CD14-positive monocyte (primary cell): ENCODE measurements at regions not wholly inside any gene's neighbourhood (a gene's known extent, or its start where the extent isn't known, plus 50 kb on each side); places are given as distances from the start of the nearest gene placed in this dataset.

Experiments
- DNase-seq, 3 donors: peaks; one replicate each; pipeline ENCODE4 v3.0.0-alpha.2; 2011 to 2022
- H2AFZ ChIP-seq: 2 replicates; pipeline ENCODE4 v1.6.0; 2012; ENCODE audit warnings: mild to moderate bottlenecking, low read depth, low read length, inconsistent platforms; ENCODE audit not compliant: insufficient read depth, poor library complexity, severe bottlenecking
- H3K27ac ChIP-seq, 2 donors: 1 replicate in 1 of 2; 2 replicates in 1 of 2; pipeline ENCODE4 v1.5.1; 2012 to 2013; ENCODE audit warnings: low read length in 2 of 2, control low read depth in 1 of 2, inconsistent platforms in 1 of 2, low read depth in 1 of 2, mild to moderate bottlenecking in 1 of 2
- H3K27me3 ChIP-seq, 2 donors: one replicate each; pipeline versions ENCODE4 v1.6.0 to v1.6.1; 2011 to 2013; ENCODE audit warnings: low read length in 2 of 2; ENCODE audit not compliant: control insufficient read depth in 2 of 2, insufficient read depth in 2 of 2
- H3K36me3 ChIP-seq, 2 donors: replicated peaks in 1 of 2; 1 replicate in 1 of 2; 2 replicates in 1 of 2; pipeline versions ENCODE4 v1.5.1 to v1.6.1; 2012 to 2013; ENCODE audit warnings: low read length in 2 of 2, control low read depth in 1 of 2, inconsistent platforms in 1 of 2, mild to moderate bottlenecking in 1 of 2; ENCODE audit not compliant: insufficient read depth in 2 of 2, control insufficient read depth in 1 of 2
- H3K4me1 ChIP-seq, 2 donors: 1 replicate in 1 of 2; 2 replicates in 1 of 2; pipeline versions ENCODE4 v1.5.1 to v1.6.1; 2012 to 2013; ENCODE audit warnings: low read length in 2 of 2, control low read depth in 1 of 2, inconsistent platforms in 1 of 2, mild to moderate bottlenecking in 1 of 2, moderate library complexity in 1 of 2; ENCODE audit not compliant: insufficient read depth in 2 of 2, control insufficient read depth in 1 of 2
- H3K4me2 ChIP-seq: replicated peaks from 2 replicates; pipeline ENCODE3; 2012; ENCODE audit warnings: low read length, moderate library complexity, mild to moderate bottlenecking; ENCODE audit not compliant: poor library complexity, severe bottlenecking; ENCODE audit errors: extremely low read depth
- H3K4me3 ChIP-seq, 3 experiments: fragments of 200-600 bp in 1 of 3; sonication (generic) in 1 of 3; replicated peaks in 1 of 3; 1 replicate in 2 of 3; 2 replicates in 1 of 3; pipeline ENCODE4 v1.5.1; 2011 to 2013; ENCODE audit warnings: low read length in 3 of 3, mild to moderate bottlenecking in 3 of 3, control low read depth in 2 of 3, low read depth in 2 of 3, inconsistent platforms in 1 of 3, moderate library complexity in 1 of 3
- H3K79me2 ChIP-seq: 2 replicates; pipeline ENCODE4 v1.6.0; 2012; ENCODE audit warnings: mild to moderate bottlenecking, control low read depth, inconsistent platforms, low read length, moderate library complexity; ENCODE audit not compliant: insufficient read depth
- H3K9ac ChIP-seq: 2 replicates; pipeline ENCODE4 v1.6.0; 2017; ENCODE audit warnings: low read length, mild to moderate bottlenecking; ENCODE audit not compliant: insufficient read depth, poor library complexity, severe bottlenecking
- H3K9me3 ChIP-seq, 2 donors: replicated peaks in 1 of 2; 1 replicate in 1 of 2; 2 replicates in 1 of 2; pipeline versions ENCODE4 v1.5.1 to v1.6.1; 2012 to 2013; ENCODE audit warnings: low read length in 2 of 2, control low read depth in 1 of 2; ENCODE audit not compliant: control insufficient read depth in 1 of 2, insufficient read depth in 1 of 2
- H4K20me1 ChIP-seq: 2 replicates; pipeline ENCODE4 v1.6.0; 2012; ENCODE audit warnings: mild to moderate bottlenecking, low read length, control low read depth, moderate library complexity; ENCODE audit not compliant: insufficient read depth
- H3K27ac Mint-ChIP-seq, 7 donors: one replicate each; pipeline ENCODE4 v1.8.0; 2020; ENCODE audit warnings: mild to moderate bottlenecking in 7 of 7, mixed read lengths in 7 of 7, moderate library complexity in 6 of 7, inconsistent platforms in 2 of 7
- H3K27me3 Mint-ChIP-seq, 3 donors: one replicate each; pipeline ENCODE4 v1.8.0; 2021 to 2022; ENCODE audit warnings: low read depth in 3 of 3, mild to moderate bottlenecking in 3 of 3, mixed read lengths in 3 of 3, moderate library complexity in 3 of 3, inconsistent platforms in 1 of 3
- H3K36me3 Mint-ChIP-seq, 2 donors: one replicate each; pipeline ENCODE4 v1.8.0; 2020; ENCODE audit warnings: mixed read lengths in 2 of 2, inconsistent platforms in 1 of 2, mild to moderate bottlenecking in 1 of 2
- H3K4me1 Mint-ChIP-seq: one replicate; pipeline ENCODE4 v1.8.0; 2020; ENCODE audit warnings: mild to moderate bottlenecking, mixed read lengths
- H3K4me3 Mint-ChIP-seq, 2 donors: one replicate each; pipeline ENCODE4 v1.8.0; 2020; ENCODE audit warnings: mild to moderate bottlenecking in 2 of 2, mixed read lengths in 2 of 2, moderate library complexity in 1 of 2
- H3K9me3 Mint-ChIP-seq, 7 donors: one replicate each; pipeline ENCODE4 v1.8.0; 2020 to 2022; ENCODE audit warnings: mixed read lengths in 7 of 7, mild to moderate bottlenecking in 6 of 7, moderate library complexity in 6 of 7, inconsistent platforms in 2 of 7
- CTCF ChIP-seq: fragments of 200-600 bp; IDR thresholded peaks from one replicate; pipeline ENCODE4 v1.8.0; 2022; ENCODE audit warnings: antibody characterized with exemption, mild to moderate bottlenecking
- WGBS: methylation state at CpG from one replicate; pipeline ENCODE4 v1.1.5; 2013; ENCODE audit warnings: missing lambda C conversion rate; ENCODE audit not compliant: insufficient coverage; 5-methylcytosine and 5-hydroxymethylcytosine counted together
- intact Hi-C, 2 donors: fragments of 100-400 bp; cut with micrococcal nuclease; formaldehyde crosslinking; loops; one replicate each; pipeline versions ENCODE4 v1.15.0 to v1.15.1; 2023

- Histone ChIP-seq H4K20me1 (no peaks in the 10 kb centered on the region), H3K4me3 (no peak overlapping the region), H3K9me3 (no peaks in the 10 kb centered on the region), H3K9ac (no peak overlapping the region), H3K27me3 (no peaks in the 10 kb centered on the region), H2AFZ (no peak overlapping the region), H3K4me2 (no peak overlapping the region), H3K27ac (no peak overlapping the region), H3K79me2 (no peaks in the 10 kb centered on the region), H3K36me3 (no peaks in the 10 kb centered on the region), H3K4me1 (no peaks in the 10 kb centered on the region)
- Mint-ChIP-seq H3K27me3 (peaks cover 3 to 13% (median 10%) of the 10 kb centered on the region in 3 donors), H3K36me3 (no peaks in the 10 kb centered on the region), H3K9me3 (peaks cover 0 to 3% (median 0%) of the 10 kb centered on the region in 7 donors), H3K4me1 (no peaks in the 10 kb centered on the region), H3K27ac (peak overlapping the region in 1 of 7 donors; percentile 38), H3K4me3 (no peak overlapping the region)
- no peak for TF ChIP-seq CTCF
- DNase-seq = no peak
- 87% methylated on average over 20 of the region's 20 CpGs for WGBS
- intact Hi-C loops = no loop called here
Observed at GRCh38 chr7:4602905-4603842, 78.9 kb upstream of the FOXK1 start.

- H3K27me3 ChIP-seq = no peaks in the 10 kb centered on the region
- H3K9ac ChIP-seq = no peak overlapping the region
- no peak overlapping the region for H3K27ac ChIP-seq
- no peaks in the 10 kb centered on the region for H3K9me3 ChIP-seq
- H3K4me3 Mint-ChIP-seq = no peak overlapping the region
- WGBS = 97% methylated on average over 8 of the region's 8 CpGs
- no peak overlapping the region for H3K27ac Mint-ChIP-seq
- H3K9me3 Mint-ChIP-seq = peaks cover 0 to 3% (median 0%) of the 10 kb centered on the region in 7 donors
- H3K36me3 Mint-ChIP-seq = no peaks in the 10 kb centered on the region
- H3K36me3 ChIP-seq = no peaks in the 10 kb centered on the region
- H4K20me1 ChIP-seq = no peaks in the 10 kb centered on the region
- H3K79me2 ChIP-seq = no peaks in the 10 kb centered on the region
- no peak overlapping the region for H2AFZ ChIP-seq
- no peak for DNase-seq
- H3K4me2 ChIP-seq = no peak overlapping the region
- intact Hi-C loops = no loop called here
- H3K4me3 ChIP-seq = no peak overlapping the region
- H3K4me1 Mint-ChIP-seq = no peaks in the 10 kb centered on the region
- H3K4me1 ChIP-seq = no peaks in the 10 kb centered on the region
- TF ChIP-seq CTCF = no peak
- peaks cover 3 to 13% (median 10%) of the 10 kb centered on the region in 3 donors for H3K27me3 Mint-ChIP-seq
Observed at GRCh38 chr7:4603843-4604231, 78.3 kb upstream of the FOXK1 start.
